HEK293 (cell line): ENCODE measurements at regions not wholly inside any gene's neighbourhood (a gene's known extent, or its start where the extent isn't known, plus 50 kb on each side); places are given as distances from the start of the nearest gene placed in this dataset.

ENCODE experiments used
- ATF2 ChIP-seq: fragments of 450-650 bp; formaldehyde crosslinking; IDR thresholded peaks from 2 replicates; pipeline ENCODE4 v1.5.1; 2016; ENCODE audit warnings: missing biosample characterization, missing genetic modification characterization, low read depth
- BCL11A ChIP-seq: fragments of 450-650 bp; formaldehyde crosslinking; IDR thresholded peaks from 2 replicates; pipeline ENCODE4 v1.5.1; 2016; ENCODE audit warnings: low read depth, missing biosample characterization, missing genetic modification characterization
- HOXD13 ChIP-seq: sonication (generic); formaldehyde crosslinking; IDR thresholded peaks from 2 replicates; pipeline ENCODE4 v1.8.0; 2022; ENCODE audit warnings: missing genetic modification reagents, borderline replicate concordance
- KLF10 ChIP-seq: fragments of 450-650 bp; IDR thresholded peaks from 2 replicates; pipeline ENCODE4 v1.5.1; 2018; ENCODE audit warnings: missing biosample characterization, mild to moderate bottlenecking, missing genetic modification characterization
- KLF7 ChIP-seq: fragments of 450-650 bp; formaldehyde crosslinking; IDR thresholded peaks from 2 replicates; pipeline ENCODE4 v1.5.1; 2016; ENCODE audit warnings: missing biosample characterization, missing genetic modification characterization, borderline replicate concordance
- KLF8 ChIP-seq: fragments of 450-650 bp; formaldehyde crosslinking; IDR thresholded peaks from 2 replicates; pipeline ENCODE4 v1.5.1; 2016; ENCODE audit warnings: missing biosample characterization, missing genetic modification characterization
- KLF9 ChIP-seq: fragments of 450-650 bp; formaldehyde crosslinking; IDR thresholded peaks from 2 replicates; pipeline ENCODE4 v1.5.1; 2016; ENCODE audit warnings: missing biosample characterization, missing genetic modification characterization, low read depth
- PRDM10 ChIP-seq: fragments of 450-650 bp; formaldehyde crosslinking; IDR thresholded peaks from 2 replicates; pipeline ENCODE4 v1.5.1; 2016; ENCODE audit warnings: missing biosample characterization, missing genetic modification characterization
- SCRT2 ChIP-seq: fragments of 450-650 bp; formaldehyde crosslinking; IDR thresholded peaks from 2 replicates; pipeline ENCODE4 v1.5.1; 2016; ENCODE audit warnings: missing biosample characterization, missing genetic modification characterization
- SP7 ChIP-seq: fragments of 450-650 bp; formaldehyde crosslinking; IDR thresholded peaks from 2 replicates; pipeline ENCODE4 v1.5.1; 2016; ENCODE audit warnings: missing biosample characterization, missing genetic modification characterization
- TCF7L2 ChIP-seq: IDR thresholded peaks from 2 replicates; pipeline ENCODE4 v1.6.1; 2011; ENCODE audit warnings: low read depth, mild to moderate bottlenecking, inconsistent platforms, low read length, moderate library complexity, borderline replicate concordance
- YY2 ChIP-seq: fragments of 450-650 bp; formaldehyde crosslinking; IDR thresholded peaks from 2 replicates; pipeline ENCODE4 v1.5.1; 2016; ENCODE audit warnings: missing biosample characterization, missing genetic modification characterization
- ZBTB17 ChIP-seq: fragments of 450-650 bp; formaldehyde crosslinking; IDR thresholded peaks from 2 replicates; pipeline ENCODE4 v1.5.1; 2016; ENCODE audit warnings: missing biosample characterization, missing genetic modification characterization
- ZNF2 ChIP-seq: fragments of 450-650 bp; formaldehyde crosslinking; IDR thresholded peaks from 2 replicates; pipeline ENCODE4 v1.5.1; 2016; ENCODE audit warnings: missing biosample characterization, missing genetic modification characterization
- ZNF211 ChIP-seq: fragments of 450-650 bp; formaldehyde crosslinking; IDR thresholded peaks from 2 replicates; pipeline ENCODE4 v1.5.1; 2016; ENCODE audit warnings: low read depth, missing biosample characterization, missing genetic modification characterization
- ZNF223 ChIP-seq: fragments of 450-650 bp; formaldehyde crosslinking; IDR thresholded peaks from 2 replicates; pipeline ENCODE4 v1.5.1; 2016; ENCODE audit warnings: missing biosample characterization, missing genetic modification characterization
- ZNF302 ChIP-seq: fragments of 450-650 bp; formaldehyde crosslinking; IDR thresholded peaks from 2 replicates; pipeline ENCODE4 v1.5.1; 2016; ENCODE audit warnings: missing biosample characterization, missing genetic modification characterization, low read depth
- ZNF324 ChIP-seq: fragments of 450-650 bp; formaldehyde crosslinking; IDR thresholded peaks from 2 replicates; pipeline ENCODE4 v1.5.1; 2016; ENCODE audit warnings: missing biosample characterization, missing genetic modification characterization
- ZNF501 ChIP-seq: fragments of 450-650 bp; formaldehyde crosslinking; IDR thresholded peaks from 2 replicates; pipeline ENCODE4 v1.5.1; 2016; ENCODE audit warnings: missing biosample characterization, missing genetic modification characterization
- ZNF513 ChIP-seq: fragments of 450-650 bp; IDR thresholded peaks from 2 replicates; pipeline ENCODE4 v1.5.1; 2018; ENCODE audit warnings: missing biosample characterization, missing genetic modification characterization
- ZNF521 ChIP-seq: fragments of 450-650 bp; formaldehyde crosslinking; IDR thresholded peaks from 2 replicates; pipeline ENCODE4 v1.5.1; 2017; ENCODE audit warnings: missing biosample characterization, mild to moderate bottlenecking, missing genetic modification characterization
- ZNF560 ChIP-seq: fragments of 450-650 bp; formaldehyde crosslinking; IDR thresholded peaks from 2 replicates; pipeline ENCODE4 v1.5.1; 2017; ENCODE audit warnings: missing biosample characterization, missing genetic modification characterization, borderline replicate concordance
- ZNF571 ChIP-seq: fragments of 450-650 bp; formaldehyde crosslinking; IDR thresholded peaks from 2 replicates; pipeline ENCODE4 v1.5.0; 2017; ENCODE audit warnings: missing biosample characterization, missing genetic modification characterization
- ZNF629 ChIP-seq: fragments of 450-650 bp; formaldehyde crosslinking; IDR thresholded peaks from 2 replicates; pipeline ENCODE4 v1.5.1; 2017; ENCODE audit warnings: missing biosample characterization, missing genetic modification characterization
- ZNF660 ChIP-seq: fragments of 450-650 bp; IDR thresholded peaks from 2 replicates; pipeline ENCODE4 v1.5.1; 2018; ENCODE audit warnings: missing biosample characterization, mild to moderate bottlenecking, missing genetic modification characterization
- ZNF830 ChIP-seq: fragments of 450-650 bp; IDR thresholded peaks from 2 replicates; pipeline ENCODE4 v1.5.0; 2018; ENCODE audit warnings: missing biosample characterization, missing genetic modification characterization, low read depth, mild to moderate bottlenecking, moderate library complexity
- TF ChIP-seq, protein P1 (sequence below): fragments of 450-650 bp; formaldehyde crosslinking; IDR thresholded peaks from 2 replicates; pipeline ENCODE4 v1.5.1; 2016; ENCODE audit warnings: missing biosample characterization, missing genetic modification characterization
- TF ChIP-seq, protein P2 (sequence below): fragments of 450-650 bp; formaldehyde crosslinking; IDR thresholded peaks from 2 replicates; pipeline ENCODE4 v1.5.1; 2016; ENCODE audit warnings: missing biosample characterization, missing genetic modification characterization
- TF ChIP-seq, protein P3 (sequence below): fragments of 450-650 bp; formaldehyde crosslinking; IDR thresholded peaks from 2 replicates; pipeline ENCODE4 v1.5.1; 2017; ENCODE audit warnings: missing biosample characterization, missing genetic modification characterization

- no peak for TF ChIP-seq ATF2
- no peak for TF ChIP-seq ZNF302 (tag by site-specific recombination)
- peak; percentile 92 for TF ChIP-seq ZNF223 (tag by site-specific recombination)
- peak; percentile 82; the same call in 1 of the 2 replicates for TF ChIP-seq ZNF324 (tag by site-specific recombination)
- peak; percentile 97 for TF ChIP-seq ZNF629 (tag by site-specific recombination)
- TF ChIP-seq KLF9 = peak; percentile 28; the same call in 1 of the 2 replicates
- TF ChIP-seq BCL11A (tag by site-specific recombination) = peak; percentile 76; the same call in 1 of the 2 replicates
- peak; percentile 98 for TF ChIP-seq SP7
- TF ChIP-seq SCRT2 (tag by site-specific recombination) = peak; percentile 89
- TF ChIP-seq, protein P1, sequence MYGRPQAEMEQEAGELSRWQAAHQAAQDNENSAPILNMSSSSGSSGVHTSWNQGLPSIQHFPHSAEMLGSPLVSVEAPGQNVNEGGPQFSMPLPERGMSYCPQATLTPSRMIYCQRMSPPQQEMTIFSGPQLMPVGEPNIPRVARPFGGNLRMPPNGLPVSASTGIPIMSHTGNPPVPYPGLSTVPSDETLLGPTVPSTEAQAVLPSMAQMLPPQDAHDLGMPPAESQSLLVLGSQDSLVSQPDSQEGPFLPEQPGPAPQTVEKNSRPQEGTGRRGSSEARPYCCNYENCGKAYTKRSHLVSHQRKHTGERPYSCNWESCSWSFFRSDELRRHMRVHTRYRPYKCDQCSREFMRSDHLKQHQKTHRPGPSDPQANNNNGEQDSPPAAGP = peak; percentile 85
- peak; percentile 94 for TF ChIP-seq ZBTB17 (tag by site-specific recombination)
- TF ChIP-seq ZNF521 (tag by site-specific recombination) = no peak
- TF ChIP-seq, protein P2, sequence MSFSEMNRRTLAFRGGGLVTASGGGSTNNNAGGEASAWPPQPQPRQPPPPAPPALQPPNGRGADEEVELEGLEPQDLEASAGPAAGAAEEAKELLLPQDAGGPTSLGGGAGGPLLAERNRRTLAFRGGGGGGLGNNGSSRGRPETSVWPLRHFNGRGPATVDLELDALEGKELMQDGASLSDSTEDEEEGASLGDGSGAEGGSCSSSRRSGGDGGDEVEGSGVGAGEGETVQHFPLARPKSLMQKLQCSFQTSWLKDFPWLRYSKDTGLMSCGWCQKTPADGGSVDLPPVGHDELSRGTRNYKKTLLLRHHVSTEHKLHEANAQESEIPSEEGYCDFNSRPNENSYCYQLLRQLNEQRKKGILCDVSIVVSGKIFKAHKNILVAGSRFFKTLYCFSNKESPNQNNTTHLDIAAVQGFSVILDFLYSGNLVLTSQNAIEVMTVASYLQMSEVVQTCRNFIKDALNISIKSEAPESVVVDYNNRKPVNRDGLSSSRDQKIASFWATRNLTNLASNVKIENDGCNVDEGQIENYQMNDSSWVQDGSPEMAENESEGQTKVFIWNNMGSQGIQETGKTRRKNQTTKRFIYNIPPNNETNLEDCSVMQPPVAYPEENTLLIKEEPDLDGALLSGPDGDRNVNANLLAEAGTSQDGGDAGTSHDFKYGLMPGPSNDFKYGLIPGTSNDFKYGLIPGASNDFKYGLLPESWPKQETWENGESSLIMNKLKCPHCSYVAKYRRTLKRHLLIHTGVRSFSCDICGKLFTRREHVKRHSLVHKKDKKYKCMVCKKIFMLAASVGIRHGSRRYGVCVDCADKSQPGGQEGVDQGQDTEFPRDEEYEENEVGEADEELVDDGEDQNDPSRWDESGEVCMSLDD (tag by site-specific recombination) = no peak
- TF ChIP-seq ZNF513 (tag by site-specific recombination) = 0 out of 2 replicates have a peak, but pooled peaks have one; percentile 5
- TF ChIP-seq ZNF211 (tag by site-specific recombination) = no peak
- TF ChIP-seq HOXD13 (CRISPR knock-in tag) = no peak
- peak; percentile 78 for TF ChIP-seq PRDM10 (tag by site-specific recombination)
- no peak for TF ChIP-seq TCF7L2
- TF ChIP-seq, protein P3, sequence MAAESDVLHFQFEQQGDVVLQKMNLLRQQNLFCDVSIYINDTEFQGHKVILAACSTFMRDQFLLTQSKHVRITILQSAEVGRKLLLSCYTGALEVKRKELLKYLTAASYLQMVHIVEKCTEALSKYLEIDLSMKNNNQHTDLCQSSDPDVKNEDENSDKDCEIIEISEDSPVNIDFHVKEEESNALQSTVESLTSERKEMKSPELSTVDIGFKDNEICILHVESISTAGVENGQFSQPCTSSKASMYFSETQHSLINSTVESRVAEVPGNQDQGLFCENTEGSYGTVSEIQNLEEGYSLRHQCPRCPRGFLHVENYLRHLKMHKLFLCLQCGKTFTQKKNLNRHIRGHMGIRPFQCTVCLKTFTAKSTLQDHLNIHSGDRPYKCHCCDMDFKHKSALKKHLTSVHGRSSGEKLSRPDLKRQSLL = peak; percentile 89
- TF ChIP-seq ZNF2 (tag by site-specific recombination) = 0 out of 2 replicates have a peak, but pooled peaks have one; percentile 61
- peak; percentile 97 for TF ChIP-seq ZNF501
- TF ChIP-seq ZNF660 (tag by site-specific recombination) = peak; percentile 94
- peak; percentile 54; the same call in 1 of the 2 replicates for TF ChIP-seq KLF10 (tag by site-specific recombination)
- TF ChIP-seq KLF8 = peak; percentile 80
- TF ChIP-seq ZNF560 (tag by site-specific recombination) = no peak
- no peak for TF ChIP-seq YY2
- TF ChIP-seq KLF7 (tag by site-specific recombination) = no peak
- TF ChIP-seq ZNF830 (tag by site-specific recombination) = no peak
- no peak for TF ChIP-seq ZNF571 (tag by site-specific recombination)
Observed at GRCh38 chr6:16947375-16948015, 154.4 kb upstream of the STMND1 start (continued).
